GM12873 (cell line): ENCODE measurements at regions not wholly inside any gene's neighbourhood (a gene's known extent, or its start where the extent isn't known, plus 50 kb on each side); places are given as distances from the start of the nearest gene placed in this dataset.

Experiments
- TF ChIP-seq, protein P1 (sequence below): IDR thresholded peaks from 2 replicates; pipeline ENCODE4 v1.5.1; 2012; ENCODE audit warnings: low read depth, mild to moderate bottlenecking, moderate library complexity, low read length, control low read depth; ENCODE audit not compliant: insufficient read depth; ENCODE audit errors: missing control alignments

DNA sequence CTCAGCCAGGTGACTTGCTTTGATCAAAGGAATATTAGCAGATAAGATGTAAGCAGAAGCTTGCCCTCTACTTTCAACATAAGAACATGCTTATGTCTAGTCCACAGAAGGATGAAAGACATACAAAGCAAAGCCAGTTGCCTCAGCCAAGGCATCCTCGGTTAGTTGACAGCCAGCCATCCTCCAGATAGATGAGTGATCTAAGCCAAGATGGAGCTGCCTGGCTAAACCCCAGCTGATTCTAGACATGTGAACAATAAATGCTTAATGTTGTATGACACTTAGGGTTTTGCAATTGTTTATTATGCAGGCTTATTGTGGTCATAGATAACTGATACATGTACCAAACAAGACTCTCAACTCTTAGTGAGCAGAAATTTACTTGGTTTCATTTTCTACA lies 157.6 kb upstream of the TMTC2 start:
- TF ChIP-seq, protein P1, sequence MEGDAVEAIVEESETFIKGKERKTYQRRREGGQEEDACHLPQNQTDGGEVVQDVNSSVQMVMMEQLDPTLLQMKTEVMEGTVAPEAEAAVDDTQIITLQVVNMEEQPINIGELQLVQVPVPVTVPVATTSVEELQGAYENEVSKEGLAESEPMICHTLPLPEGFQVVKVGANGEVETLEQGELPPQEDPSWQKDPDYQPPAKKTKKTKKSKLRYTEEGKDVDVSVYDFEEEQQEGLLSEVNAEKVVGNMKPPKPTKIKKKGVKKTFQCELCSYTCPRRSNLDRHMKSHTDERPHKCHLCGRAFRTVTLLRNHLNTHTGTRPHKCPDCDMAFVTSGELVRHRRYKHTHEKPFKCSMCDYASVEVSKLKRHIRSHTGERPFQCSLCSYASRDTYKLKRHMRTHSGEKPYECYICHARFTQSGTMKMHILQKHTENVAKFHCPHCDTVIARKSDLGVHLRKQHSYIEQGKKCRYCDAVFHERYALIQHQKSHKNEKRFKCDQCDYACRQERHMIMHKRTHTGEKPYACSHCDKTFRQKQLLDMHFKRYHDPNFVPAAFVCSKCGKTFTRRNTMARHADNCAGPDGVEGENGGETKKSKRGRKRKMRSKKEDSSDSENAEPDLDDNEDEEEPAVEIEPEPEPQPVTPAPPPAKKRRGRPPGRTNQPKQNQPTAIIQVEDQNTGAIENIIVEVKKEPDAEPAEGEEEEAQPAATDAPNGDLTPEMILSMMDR, result no peak

DNA sequence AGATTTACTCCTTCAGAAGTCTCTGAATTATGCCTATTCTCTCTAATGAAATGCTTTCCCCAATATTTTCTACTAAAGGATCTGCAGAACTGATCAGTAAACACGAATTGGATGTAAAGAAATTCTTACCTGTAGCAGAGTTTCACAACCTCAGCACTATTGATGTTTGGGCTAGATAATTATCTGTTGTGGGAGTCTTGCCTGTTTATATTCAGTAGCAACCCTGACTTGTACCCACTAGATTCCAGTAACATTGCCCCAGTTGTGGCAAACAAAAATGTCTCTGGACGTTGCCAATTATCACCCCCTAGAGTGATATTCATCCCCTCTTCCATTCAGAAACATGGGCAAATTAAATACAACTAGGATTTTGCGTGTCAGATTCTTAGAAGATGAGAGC lies 156.8 kb upstream of the TMTC2 start:
- TF ChIP-seq, protein P1, result no peak

- TF ChIP-seq, protein P1, result no peak
These were observed 156.3 kb upstream of the TMTC2 start for GRCh38 chr12:82530394-82530793.

DNA sequence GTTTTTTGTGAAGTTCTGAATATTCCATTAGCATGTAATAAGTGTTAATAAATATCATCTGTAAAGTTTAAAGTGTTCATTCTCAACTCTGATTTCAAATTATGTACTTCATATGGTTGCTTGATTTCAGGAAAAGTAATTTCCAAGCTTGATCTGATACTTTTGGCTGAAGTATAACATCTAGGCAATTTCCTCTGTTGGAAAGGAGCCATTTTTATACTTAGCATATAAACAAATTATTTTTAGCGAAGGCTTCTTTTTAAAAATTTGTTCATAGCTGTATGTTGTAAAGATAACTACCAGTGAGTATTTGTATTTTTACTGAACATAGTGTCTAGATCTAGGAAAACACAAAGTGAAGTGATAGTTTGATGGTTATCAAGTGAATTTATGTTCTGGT lies 153.4 kb upstream of the TMTC2 start:
- TF ChIP-seq, protein P1, result no peak

DNA sequence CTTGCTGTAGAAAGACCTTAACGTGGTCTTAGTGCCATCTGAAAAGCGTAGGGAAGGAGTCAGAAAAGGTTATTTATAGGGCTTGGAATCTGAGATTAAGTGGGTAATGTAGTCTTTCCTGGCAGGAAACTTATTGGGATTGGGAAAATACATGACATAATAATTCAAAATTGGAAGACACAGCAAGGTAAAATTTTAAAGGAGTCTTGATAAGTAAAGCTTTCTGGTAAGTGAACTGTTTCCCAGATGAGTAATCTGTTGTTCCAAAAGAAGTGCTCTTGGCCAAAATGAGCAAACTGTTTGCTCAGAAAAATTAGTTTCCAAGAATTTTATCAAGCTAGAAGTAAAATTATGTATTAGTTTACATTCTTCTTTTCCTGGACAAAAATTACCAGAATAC lies 149.3 kb upstream of the TMTC2 start:
- TF ChIP-seq, protein P1, result no peak

DNA sequence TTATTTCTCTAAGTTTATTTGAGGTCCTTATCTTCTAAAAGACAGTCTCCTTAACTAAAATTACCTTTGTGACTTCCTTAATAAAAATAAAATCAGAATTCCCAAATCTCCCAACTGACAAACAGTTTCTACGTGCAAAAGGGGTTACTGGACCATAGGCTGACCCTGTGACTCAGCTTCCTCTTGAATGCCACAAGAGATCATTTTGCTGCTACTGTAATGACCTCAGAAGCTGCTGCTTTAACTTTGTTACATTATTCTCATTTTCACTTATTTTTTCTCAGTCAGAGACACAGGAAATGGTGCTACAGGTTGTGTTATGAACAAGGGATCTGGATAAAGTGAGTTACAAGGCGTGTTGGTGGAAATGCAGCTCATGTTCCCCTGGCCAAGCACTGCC lies 132.2 kb upstream of the TMTC2 start:
- TF ChIP-seq, protein P1, result no peak

- TF ChIP-seq, protein P1, result no peak
These were observed 131.0 kb upstream of the TMTC2 start for GRCh38 chr12:82555699-82556098.
